K562 (cell line): ENCODE measurements at regions not wholly inside any gene's neighbourhood (a gene's known extent, or its start where the extent isn't known, plus 50 kb on each side); places are given as distances from the start of the nearest gene placed in this dataset.
A peak's percentile ranks its signal among the peaks of the same experiment; 100 is the strongest.

Experiments used
- ATAC-seq: fragments of 200-7000 bp; cut with Tn5 transposase; 3 replicates; pipeline ENCODE4 v1.9.1; 2020; ENCODE audit warnings: moderate library complexity
- BruUV-seq: library from RNA; stranded (reverse); fragments of 400-500 nt; replicated peaks from 2 replicates; lab custom pipeline; 2021; lab: Mats Ljungman, UMichigan
- CTCF ChIA-PET: fragments of 300-600 bp; formaldehyde crosslinking; extraction: SDS; loops from one replicate; lab custom pipeline; 2021; ENCODE audit warnings: low intra/inter-chr PET ratio; lab: Yijun Ruan, JAX
- POLR2A ChIA-PET: fragments of 300-600, 350-650 bp; sonication (Branson Sonifier 250); formaldehyde crosslinking; extraction: SDS; loops from one replicate; lab custom pipeline; 2021; ENCODE audit warnings: antibody characterized with exemption, inconsistent platforms; lab: Yijun Ruan, JAX
- DNase-seq, 4 experiments: peaks; one replicate each; pipeline versions ENCODE4 v3.0.0 to v3.0.0-alpha.2; 2011 to 2018; ENCODE audit warnings: low spot score in 3 of 4, mixed read lengths in 3 of 4; ENCODE audit errors: extremely low read depth in 1 of 4
- FAIRE-seq: peaks from 2 replicates; lab custom pipeline; 2011; peaks lifted over from hg19 to GRCh38; lab: Jason Lieb, UNC
- H2AFZ ChIP-seq: 2 replicates; pipeline ENCODE4 v1.6.0; 2011; ENCODE audit warnings: low read depth, low read length, control low read depth, inconsistent platforms
- H3K27ac ChIP-seq: fragments of 200-600 bp; 3 replicates; pipeline ENCODE4 v1.8.0; 2011; ENCODE audit warnings: low read depth, mild to moderate bottlenecking, control low read depth, inconsistent platforms, low read length, moderate library complexity, mixed read lengths; ENCODE audit errors: extremely low read depth
- H3K27me3 ChIP-seq, 2 experiments: fragments of 300-600 bp in 1 of 2; 2 replicates in 1 of 2; 3 replicates in 1 of 2; pipeline versions ENCODE4 v1.6.0 to v1.8.0; 2011; ENCODE audit warnings: inconsistent platforms in 2 of 2, low read length in 2 of 2, mild to moderate bottlenecking in 1 of 2, mixed read lengths in 1 of 2, moderate library complexity in 1 of 2; ENCODE audit not compliant: control insufficient read depth in 2 of 2, insufficient read depth in 2 of 2
- H3K36me3 ChIP-seq: fragments of 300-600 bp; 3 replicates; pipeline ENCODE4 v1.8.0; 2011; ENCODE audit warnings: mild to moderate bottlenecking, low read length, inconsistent platforms; ENCODE audit not compliant: control insufficient read depth, insufficient read depth
- H3K4me1 ChIP-seq, 2 experiments: fragments of 200-600 bp in 1 of 2; replicated peaks in 1 of 2; 2 replicates in 1 of 2; 3 replicates in 1 of 2; pipeline versions ENCODE4 v1.5.1 to v1.8.0; 2011; ENCODE audit warnings: inconsistent platforms in 2 of 2, low read length in 2 of 2, mild to moderate bottlenecking in 1 of 2, mixed read lengths in 1 of 2, moderate library complexity in 1 of 2; ENCODE audit not compliant: control insufficient read depth in 2 of 2, insufficient read depth in 2 of 2
- H3K4me2 ChIP-seq: 2 replicates; pipeline ENCODE4 v1.6.1; 2011; ENCODE audit warnings: low read length, control low read depth, inconsistent platforms, mixed read lengths; ENCODE audit not compliant: insufficient read depth
- H3K4me3 ChIP-seq: fragments of 200-600 bp; sonication (generic), shearing (Covaris generic); 2 replicates; pipeline ENCODE4 v1.5.1; 2016; ENCODE audit warnings: control low read depth, inconsistent platforms
- H3K79me2 ChIP-seq: fragments of 200-600 bp; 3 replicates; pipeline ENCODE4 v1.8.0; 2011; ENCODE audit warnings: low read length, inconsistent platforms; ENCODE audit not compliant: control insufficient read depth, insufficient read depth
- H3K9ac ChIP-seq, 2 experiments: 2 replicates each; pipeline versions ENCODE4 v1.6.0 to v1.6.1; 2011; ENCODE audit warnings: low read depth in 2 of 2, low read length in 2 of 2, control low read depth in 1 of 2, inconsistent platforms in 1 of 2, mild to moderate bottlenecking in 1 of 2, mixed read lengths in 1 of 2; ENCODE audit not compliant: insufficient read depth in 1 of 2
- H3K9me1 ChIP-seq: one replicate; pipeline ENCODE4 v1.6.0; 2011; ENCODE audit warnings: inconsistent platforms, mild to moderate bottlenecking, low read length, moderate library complexity; ENCODE audit not compliant: control insufficient read depth, insufficient read depth
- H3K9me3 ChIP-seq: replicated peaks from 2 replicates; pipeline ENCODE4 v1.5.1; 2011; ENCODE audit warnings: low read depth, low read length, inconsistent platforms; ENCODE audit not compliant: control insufficient read depth, insufficient read depth
- H4K20me1 ChIP-seq: replicated peaks from 2 replicates; pipeline ENCODE4 v1.6.1; 2011; ENCODE audit warnings: low read length, inconsistent platforms, mixed read lengths; ENCODE audit not compliant: control insufficient read depth, insufficient read depth
- ARID2 ChIP-seq: fragments of 450-650 bp; IDR thresholded peaks from 2 replicates; pipeline ENCODE4 v1.6.1; 2017; ENCODE audit warnings: antibody characterized with exemption, mild to moderate bottlenecking
- BRCA1 ChIP-seq, 2 experiments: fragments of 450-650 bp in 1 of 2; sonication (generic) in 1 of 2; formaldehyde crosslinking in 1 of 2; IDR thresholded peaks; 2 replicates each; pipeline versions ENCODE4 v1.5.0 to v1.6.1; 2017 to 2020; ENCODE audit warnings: mild to moderate bottlenecking in 1 of 2, missing genetic modification reagents in 1 of 2
- CTBP1 ChIP-seq: fragments of 450-650 bp; IDR thresholded peaks from 2 replicates; pipeline ENCODE4 v1.6.1; 2016; ENCODE audit warnings: borderline replicate concordance
- E2F3 ChIP-seq: fragments of 250-450 bp; sonication (Bioruptor Pico); IDR thresholded peaks from 2 replicates; pipeline ENCODE4 v1.4.0; 2020; ENCODE audit warnings: mild to moderate bottlenecking
- EP300 ChIP-seq: IDR thresholded peaks from 2 replicates; pipeline ENCODE4 v1.6.1; 2012; ENCODE audit warnings: low read length, improper control_type of control experiment
- FOXJ3 ChIP-seq: sonication (generic); formaldehyde crosslinking; IDR thresholded peaks from 2 replicates; pipeline ENCODE4 v1.4.0; 2020; ENCODE audit warnings: mild to moderate bottlenecking, missing genetic modification reagents
- KHSRP ChIP-seq: fragments of 450-650 bp; IDR thresholded peaks from 2 replicates; pipeline ENCODE4 v1.6.1; 2017
- MCM3 ChIP-seq: fragments of 450-650 bp; IDR thresholded peaks from 2 replicates; pipeline ENCODE4 v1.6.1; 2016
- MCM5 ChIP-seq: fragments of 450-650 bp; IDR thresholded peaks from 2 replicates; pipeline ENCODE4 v1.6.1; 2016; ENCODE audit warnings: low read depth
- NR1H2 ChIP-seq: sonication (generic); formaldehyde crosslinking; IDR thresholded peaks from 2 replicates; pipeline ENCODE4 v1.4.0; 2020; ENCODE audit warnings: mild to moderate bottlenecking, missing genetic modification reagents
- PCBP1 ChIP-seq: fragments of 200-400 bp; formaldehyde crosslinking; IDR thresholded peaks from 2 replicates; pipeline ENCODE4 v1.6.1; 2018; ENCODE audit warnings: mild to moderate bottlenecking, low read depth, low read length; ENCODE audit not compliant: poor library complexity, severe bottlenecking
- POLR2AphosphoS2 ChIP-seq: IDR thresholded peaks from 2 replicates; pipeline ENCODE4 v1.6.1; 2012; ENCODE audit warnings: low read length, improper control_type of control experiment
- RFX1 ChIP-seq: fragments of 450-650 bp; IDR thresholded peaks from 2 replicates; pipeline ENCODE4 v1.6.1; 2016; ENCODE audit warnings: mild to moderate bottlenecking, moderate library complexity
- SPI1 ChIP-seq: IDR thresholded peaks from 2 replicates; pipeline ENCODE4 v1.6.1; 2011; ENCODE audit warnings: low read depth, low read length, control low read depth, borderline replicate concordance
- ZNF143 ChIP-seq: sonication (generic); formaldehyde crosslinking; IDR thresholded peaks from 2 replicates; pipeline ENCODE4 v1.9.0; 2022; ENCODE audit warnings: mild to moderate bottlenecking, missing genetic modification reagents
- WGBS: fragments of 100-300 bp; shearing (Covaris generic); methylation state at CpG from one replicate; pipeline ENCODE4 v1.1.6; 2016; ENCODE audit warnings: low coverage, mixed read lengths; ENCODE audit not compliant: insufficient coverage; ENCODE audit errors: missing lambda C conversion rate; 5-methylcytosine and 5-hydroxymethylcytosine counted together
- in situ Hi-C: fragments of 300-500 bp; cut with MboI; formaldehyde crosslinking; loops from 4 replicates; pipeline ENCODE4 v1.15.0; 2018; ENCODE audit warnings: inconsistent platforms, mixed read lengths
- intact Hi-C: fragments of 100-400 bp; cut with micrococcal nuclease; formaldehyde crosslinking; loops from 2 replicates; pipeline ENCODE4 v1.14.2; 2022
- TF ChIP-seq, protein P1 (sequence below): fragments of 250-450 bp; sonication (Bioruptor Pico); IDR thresholded peaks from 2 replicates; pipeline ENCODE4 v1.5.0; 2021
- TF ChIP-seq, protein P2 (sequence below): sonication (generic); formaldehyde crosslinking; IDR thresholded peaks from 2 replicates; pipeline ENCODE4 v1.9.0; 2022; ENCODE audit warnings: mild to moderate bottlenecking, missing genetic modification reagents
- TF ChIP-seq, protein P3 (sequence below), 2 experiments: fragments of 450-650 bp in 1 of 2; IDR thresholded peaks; 2 replicates each; pipeline ENCODE4 v1.6.1; 2011 to 2017; ENCODE audit warnings: low read depth in 2 of 2, antibody characterized with exemption in 1 of 2, borderline replicate concordance in 1 of 2, low read length in 1 of 2, mild to moderate bottlenecking in 1 of 2, mixed read lengths in 1 of 2; ENCODE audit not compliant: control insufficient read depth in 1 of 2

DNA sequence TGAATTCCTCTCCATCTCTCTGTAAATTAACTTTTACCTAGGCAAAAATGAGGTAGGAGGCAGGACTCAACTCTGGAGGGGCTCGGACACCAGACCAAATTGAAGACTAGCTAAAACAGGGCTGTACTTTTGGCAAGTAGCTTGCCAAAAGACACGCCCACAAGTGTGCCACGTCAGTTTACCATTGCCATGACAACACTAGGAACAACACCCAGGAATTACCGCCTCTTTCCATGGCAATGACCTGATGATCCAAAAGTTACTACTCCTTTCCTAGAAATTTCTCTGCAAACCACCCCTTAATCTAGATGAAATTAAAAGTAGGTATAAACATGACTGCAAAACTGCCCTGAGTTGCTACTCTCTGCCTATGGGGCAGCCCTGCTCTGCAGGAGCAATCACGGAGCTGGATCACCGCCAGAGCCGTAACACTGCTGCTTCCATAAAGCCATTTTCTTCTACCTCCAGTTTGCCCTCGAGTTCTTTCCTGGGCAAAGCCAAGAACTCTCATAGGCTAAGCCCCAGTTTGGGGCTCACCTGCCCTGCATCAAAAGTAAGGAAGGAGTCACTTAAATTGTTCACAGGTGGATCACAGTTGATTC, 66.0 kb upstream of the FAM136A start:
- FAIRE-seq = no peak
- Histone ChIP-seq H3K27ac (no peak overlapping the region), H2AFZ (no peak overlapping the region)
- TF ChIP-seq MCM3 = no peak
- TF ChIP-seq, protein P1, sequence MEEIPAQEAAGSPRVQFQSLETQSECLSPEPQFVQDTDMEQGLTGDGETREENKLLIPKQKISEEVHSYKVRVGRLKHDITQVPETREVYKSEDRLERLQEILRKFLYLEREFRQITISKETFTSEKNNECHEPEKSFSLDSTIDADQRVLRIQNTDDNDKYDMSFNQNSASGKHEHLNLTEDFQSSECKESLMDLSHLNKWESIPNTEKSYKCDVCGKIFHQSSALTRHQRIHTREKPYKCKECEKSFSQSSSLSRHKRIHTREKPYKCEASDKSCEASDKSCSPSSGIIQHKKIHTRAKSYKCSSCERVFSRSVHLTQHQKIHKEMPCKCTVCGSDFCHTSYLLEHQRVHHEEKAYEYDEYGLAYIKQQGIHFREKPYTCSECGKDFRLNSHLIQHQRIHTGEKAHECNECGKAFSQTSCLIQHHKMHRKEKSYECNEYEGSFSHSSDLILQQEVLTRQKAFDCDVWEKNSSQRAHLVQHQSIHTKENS = no peak
- TF ChIP-seq PCBP1 = no peak
- no peak for TF ChIP-seq SPI1
- TF ChIP-seq BRCA1 (IDR thresholded peaks at IDR 0.05) = no peak
- TF ChIP-seq BRCA1 (CRISPR knock-in tag; IDR thresholded peaks at IDR 0.05) = no peak
- TF ChIP-seq E2F3 (CRISPR knock-in tag) = no peak
- TF ChIP-seq POLR2AphosphoS2 = no peak
- TF ChIP-seq NR1H2 (CRISPR knock-in tag) = no peak
- TF ChIP-seq, protein P2, sequence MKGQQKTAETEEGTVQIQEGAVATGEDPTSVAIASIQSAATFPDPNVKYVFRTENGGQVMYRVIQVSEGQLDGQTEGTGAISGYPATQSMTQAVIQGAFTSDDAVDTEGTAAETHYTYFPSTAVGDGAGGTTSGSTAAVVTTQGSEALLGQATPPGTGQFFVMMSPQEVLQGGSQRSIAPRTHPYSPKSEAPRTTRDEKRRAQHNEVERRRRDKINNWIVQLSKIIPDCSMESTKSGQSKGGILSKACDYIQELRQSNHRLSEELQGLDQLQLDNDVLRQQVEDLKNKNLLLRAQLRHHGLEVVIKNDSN (CRISPR knock-in tag) = no peak
- no peak for TF ChIP-seq KHSRP
- TF ChIP-seq EP300 = no peak
- TF ChIP-seq FOXJ3 = peak; percentile 69; the same call in 1 of the 2 replicates
- TF ChIP-seq MCM5 = no peak
- no peak for TF ChIP-seq CTBP1
- TF ChIP-seq RFX1 = peak; percentile 86
- TF ChIP-seq, protein P3, sequence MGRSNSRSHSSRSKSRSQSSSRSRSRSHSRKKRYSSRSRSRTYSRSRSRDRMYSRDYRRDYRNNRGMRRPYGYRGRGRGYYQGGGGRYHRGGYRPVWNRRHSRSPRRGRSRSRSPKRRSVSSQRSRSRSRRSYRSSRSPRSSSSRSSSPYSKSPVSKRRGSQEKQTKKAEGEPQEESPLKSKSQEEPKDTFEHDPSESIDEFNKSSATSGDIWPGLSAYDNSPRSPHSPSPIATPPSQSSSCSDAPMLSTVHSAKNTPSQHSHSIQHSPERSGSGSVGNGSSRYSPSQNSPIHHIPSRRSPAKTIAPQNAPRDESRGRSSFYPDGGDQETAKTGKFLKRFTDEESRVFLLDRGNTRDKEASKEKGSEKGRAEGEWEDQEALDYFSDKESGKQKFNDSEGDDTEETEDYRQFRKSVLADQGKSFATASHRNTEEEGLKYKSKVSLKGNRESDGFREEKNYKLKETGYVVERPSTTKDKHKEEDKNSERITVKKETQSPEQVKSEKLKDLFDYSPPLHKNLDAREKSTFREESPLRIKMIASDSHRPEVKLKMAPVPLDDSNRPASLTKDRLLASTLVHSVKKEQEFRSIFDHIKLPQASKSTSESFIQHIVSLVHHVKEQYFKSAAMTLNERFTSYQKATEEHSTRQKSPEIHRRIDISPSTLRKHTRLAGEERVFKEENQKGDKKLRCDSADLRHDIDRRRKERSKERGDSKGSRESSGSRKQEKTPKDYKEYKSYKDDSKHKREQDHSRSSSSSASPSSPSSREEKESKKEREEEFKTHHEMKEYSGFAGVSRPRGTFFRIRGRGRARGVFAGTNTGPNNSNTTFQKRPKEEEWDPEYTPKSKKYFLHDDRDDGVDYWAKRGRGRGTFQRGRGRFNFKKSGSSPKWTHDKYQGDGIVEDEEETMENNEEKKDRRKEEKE (IDR thresholded peaks at IDR 0.05; ENCODE audit: borderline replicate concordance in 1 of 2, control insufficient read depth in 1 of 2, low read depth in 2 of 2, low read length in 1 of 2) = no peak
- TF ChIP-seq ARID2 = no peak
- no peak for TF ChIP-seq ZNF143 (CRISPR knock-in tag)

More for the DNA sequence above, 66.0 kb upstream of the FAM136A start:
- Histone ChIP-seq H3K9ac (no peak overlapping the region), H3K4me2 (no peak overlapping the region), H3K9me1 (no peaks in the 10 kb centered on the region), H3K4me1 (no peaks in the 10 kb centered on the region; a peak in 1 of 5 replicates), H4K20me1 (no peaks in the 10 kb centered on the region), H3K79me2 (no peaks in the 10 kb centered on the region), H3K27me3 (peaks cover 11 to 31% of the 10 kb centered on the region in 2 experiments; a peak in 4 of 5 replicates), H3K9me3 (no peaks in the 10 kb centered on the region), H3K4me3 (no peak overlapping the region), H3K36me3 (no peaks in the 10 kb centered on the region)
- ChIA-PET CTCF (no interaction called here), POLR2A (interaction anchor here (0.6 kb wide), 2 partner anchors 13 to 142 kb away, joined by 3 to 6 read pairs; no protein-coding TSS in a partner anchor)
- BruUV-seq = no TSS peak
- intact Hi-C loops = no loop called here
- ATAC-seq (no peak; the same call in 2 of the 3 replicates), DNase-seq (peak in 1 of 4 experiments; percentile 12)
- under 1% methylated on average over 8 of the region's 8 CpGs for WGBS
- in situ Hi-C loops = no loop called here
